Brain microvascular endothelial cell (primary cell): ENCODE measurements at regions not wholly inside any gene's neighbourhood (a gene's known extent, or its start where the extent isn't known, plus 50 kb on each side); places are given as distances from the start of the nearest gene placed in this dataset.

ENCODE experiments used
- DNase-seq: peaks from one replicate; pipeline ENCODE4 v3.0.0-alpha.2; 2020
- H3K27ac ChIP-seq: fragments of 250-450 bp; sonication (Bioruptor Pico); 2 replicates; pipeline ENCODE4 v1.5.1; 2020; ENCODE audit warnings: mild to moderate bottlenecking, moderate library complexity
- H3K27me3 ChIP-seq: fragments of 250-450 bp; sonication (Bioruptor Pico); replicated peaks from 2 replicates; pipeline ENCODE4 v1.5.1; 2020; ENCODE audit warnings: mild to moderate bottlenecking
- H3K36me3 ChIP-seq: fragments of 250-450 bp; sonication (Bioruptor Pico); replicated peaks from 2 replicates; pipeline ENCODE4 v1.5.1; 2020; ENCODE audit warnings: mild to moderate bottlenecking
- H3K4me3 ChIP-seq: 2 replicates; pipeline ENCODE4 v1.5.1; 2011; ENCODE audit warnings: low read depth, mild to moderate bottlenecking, control low read depth, low read length, moderate library complexity
- CTCF ChIP-seq: IDR thresholded peaks from 2 replicates; pipeline ENCODE4 v1.5.1; 2011; ENCODE audit warnings: low read depth, mild to moderate bottlenecking, moderate library complexity, low read length, control low read depth, inconsistent platforms; ENCODE audit errors: missing control alignments
- in situ Hi-C: cut with HindIII; loops from 2 replicates; pipeline ENCODE4 v1.10.0; 2017; ENCODE audit warnings: low sequenced_read_pairs, low pct_ligation_motif_present

- peak overlapping the region; percentile 96 for H3K27ac ChIP-seq
- H3K27me3 ChIP-seq = no peaks in the 10 kb centered on the region
- TF ChIP-seq CTCF = no peak
- DNase-seq = peak; percentile 91
- in situ Hi-C loops = no loop called here
- H3K4me3 ChIP-seq = no peak overlapping the region
- no peaks in the 10 kb centered on the region for H3K36me3 ChIP-seq
These were observed 85.3 kb downstream of the CDC42EP3 start for GRCh38 chr2:37585982-37586621.

DNA sequence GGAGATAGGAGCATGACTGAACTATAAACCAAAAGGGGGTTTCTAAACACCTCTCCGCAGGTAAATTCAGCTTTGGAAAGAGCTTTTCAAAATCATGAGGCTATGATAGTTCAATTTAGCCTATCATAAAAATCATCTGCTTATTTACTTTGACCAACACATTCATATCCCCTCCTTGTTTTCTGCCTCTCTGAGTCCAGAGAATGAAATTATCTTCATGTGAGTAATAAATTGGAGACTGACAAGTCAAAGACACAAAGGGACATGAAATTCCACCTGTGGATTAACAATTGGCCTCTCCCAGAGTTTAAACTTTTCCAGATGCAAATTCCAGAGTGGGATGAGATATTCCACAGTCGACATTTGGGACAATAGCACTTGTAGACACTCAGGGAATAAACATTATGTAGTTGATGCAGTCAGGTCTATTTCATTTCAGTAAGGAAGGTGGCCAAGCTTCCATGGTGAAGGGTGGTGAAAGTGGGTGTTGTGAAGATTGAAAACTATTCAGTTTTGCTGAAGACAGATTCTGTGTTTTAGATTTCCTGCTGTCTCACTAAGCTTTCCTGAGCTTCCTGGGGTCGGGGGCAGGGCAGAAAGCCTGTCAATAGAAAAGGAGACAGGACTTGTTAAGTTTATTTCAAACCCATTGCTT is 84.7 kb downstream of the CDC42EP3 start:
- no peak for TF ChIP-seq CTCF
- peak overlapping the region; percentile 96 for H3K27ac ChIP-seq

DNA sequence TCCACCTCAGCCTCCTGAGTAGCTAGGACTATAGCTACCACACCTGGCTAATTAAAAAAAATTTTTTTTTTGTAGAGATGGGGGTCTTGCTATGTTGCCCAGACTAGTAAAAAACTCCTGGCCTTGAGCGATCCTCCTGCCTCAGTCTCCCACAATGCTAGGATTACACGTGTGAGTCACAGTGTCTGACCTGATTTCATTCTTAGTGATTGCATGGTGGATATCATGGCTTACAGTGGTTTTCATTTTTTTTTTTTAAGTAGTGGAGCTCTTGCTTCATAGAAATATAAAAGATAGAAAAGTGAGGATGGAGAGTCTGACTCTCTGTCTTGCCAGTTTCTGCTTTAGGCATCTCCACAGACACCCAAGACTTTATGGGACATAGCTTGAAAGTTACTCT is 83.6 kb downstream of the CDC42EP3 start:
- in situ Hi-C loops = no loop called here
- Histone ChIP-seq H3K36me3 (no peaks in the 10 kb centered on the region), H3K27ac (no peak overlapping the region), H3K27me3 (no peaks in the 10 kb centered on the region), H3K4me3 (no peak overlapping the region)
- TF ChIP-seq CTCF = no peak
- no peak for DNase-seq

More for the DNA sequence above, 84.7 kb downstream of the CDC42EP3 start:
- in situ Hi-C loops = no loop called here
- no peak overlapping the region for H3K4me3 ChIP-seq
- no peaks in the 10 kb centered on the region for H3K27me3 ChIP-seq
- H3K36me3 ChIP-seq = no peaks in the 10 kb centered on the region
- no peak for DNase-seq

DNA sequence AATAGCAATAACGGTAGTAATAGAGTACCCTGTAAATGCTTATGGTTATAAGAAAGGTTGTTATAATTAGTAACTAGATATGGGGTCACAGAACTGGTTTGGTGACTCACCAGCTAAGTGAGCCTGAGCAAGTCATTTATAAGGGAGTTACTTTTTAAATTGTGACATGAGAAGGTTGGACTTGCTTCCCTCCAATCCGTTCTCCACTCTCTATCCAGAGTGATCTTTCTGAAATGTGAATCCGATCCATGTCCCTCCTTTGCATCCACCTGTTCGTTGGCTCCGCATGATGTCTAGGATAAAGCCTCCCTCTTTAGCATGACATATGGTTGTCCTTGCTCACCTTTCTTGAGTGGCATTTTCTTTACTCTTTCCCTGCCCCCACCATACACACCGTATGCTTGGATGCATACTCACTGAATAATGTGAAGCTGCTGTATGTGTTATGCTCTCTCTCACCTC is 83.1 kb downstream of the CDC42EP3 start:
- DNase-seq = no peak
- in situ Hi-C loops = no loop called here
- H3K4me3 ChIP-seq = no peak overlapping the region
- no peaks in the 10 kb centered on the region for H3K27me3 ChIP-seq
- no peaks in the 10 kb centered on the region for H3K36me3 ChIP-seq
- no peak overlapping the region for H3K27ac ChIP-seq
- TF ChIP-seq CTCF = no peak

- no peaks in the 10 kb centered on the region for H3K27me3 ChIP-seq
- DNase-seq = no peak
- H3K36me3 ChIP-seq = no peaks in the 10 kb centered on the region
- TF ChIP-seq CTCF = no peak
- H3K27ac ChIP-seq = peak overlapping the region; percentile 6
- no peak overlapping the region for H3K4me3 ChIP-seq
- in situ Hi-C loops = no loop called here
These were observed 82.1 kb downstream of the CDC42EP3 start for GRCh38 chr2:37589298-37589697.
